ENCODE measurements at regions not wholly inside any gene's neighbourhood (a gene's known extent, or its start where the extent isn't known, plus 50 kb on each side); places are given as distances from the start of the nearest gene placed in this dataset.
"Not testable (repeated sequence)": the region's sequence is repeated elsewhere in the genome, so short reads cannot be mapped to it uniquely, and the experiment has no call there.

- not testable (repeated sequence) for H3K4me1 ChIP-seq, ATAC-seq, H3K27ac ChIP-seq, H3K27me3 ChIP-seq, H3K36me3 ChIP-seq, H3K4me3 ChIP-seq
- H3K9me3 ChIP-seq: peaks cover 0 to 22% (median 0%) of the 10 kb centered on the region in 3 donors
- 81 to 86% methylated on average over 3 of the region's 4 CpGs for WGBS, 2 donors (ENCODE audit: low coverage in 1 of 2)
These were observed 79.2 kb downstream of the PXDC1 start for GRCh38 chr6:3672339-3672738.

DNA sequence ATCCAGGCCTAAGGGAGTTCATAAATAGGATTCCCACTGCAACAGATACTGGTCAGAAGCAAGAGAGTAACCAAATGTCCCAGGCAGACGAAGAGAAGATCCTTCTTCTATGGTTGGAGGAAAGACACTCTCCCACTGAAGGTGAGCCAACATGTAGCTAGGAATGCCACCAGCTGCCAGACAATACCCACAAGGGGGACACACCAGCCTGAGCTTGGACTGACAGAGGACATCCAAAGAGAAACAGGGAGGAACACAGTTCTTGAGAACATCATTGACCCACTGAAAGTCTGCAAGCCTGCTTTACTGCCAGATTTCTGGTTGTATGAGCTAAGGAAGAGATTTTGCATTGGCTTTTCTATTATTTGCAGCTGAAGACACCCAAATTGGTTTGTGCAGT lies 80.1 kb downstream of the PXDC1 start:
- no peaks in the 10 kb centered on the region for H3K4me1 ChIP-seq
- H3K27me3 ChIP-seq: no peaks in the 10 kb centered on the region
- H3K27ac ChIP-seq: no peak overlapping the region
- H3K9me3 ChIP-seq: peaks cover 0 to 22% (median 0%) of the 10 kb centered on the region in 3 donors
- H3K4me3 ChIP-seq: no peak overlapping the region
- no peaks in the 10 kb centered on the region for H3K36me3 ChIP-seq
- 83 to 100% methylated on average over 1 of the region's 1 CpG for WGBS, 2 donors (ENCODE audit: low coverage in 1 of 2)
- ATAC-seq: no peak
- TF ChIP-seq POLR2AphosphoS5 (IDR thresholded peaks at IDR 0.05): no peak
- TF ChIP-seq POLR2A (IDR thresholded peaks at IDR 0.05): no peak
- TF ChIP-seq EP300 (IDR thresholded peaks at IDR 0.05): no peak
- TF ChIP-seq, protein P1, sequence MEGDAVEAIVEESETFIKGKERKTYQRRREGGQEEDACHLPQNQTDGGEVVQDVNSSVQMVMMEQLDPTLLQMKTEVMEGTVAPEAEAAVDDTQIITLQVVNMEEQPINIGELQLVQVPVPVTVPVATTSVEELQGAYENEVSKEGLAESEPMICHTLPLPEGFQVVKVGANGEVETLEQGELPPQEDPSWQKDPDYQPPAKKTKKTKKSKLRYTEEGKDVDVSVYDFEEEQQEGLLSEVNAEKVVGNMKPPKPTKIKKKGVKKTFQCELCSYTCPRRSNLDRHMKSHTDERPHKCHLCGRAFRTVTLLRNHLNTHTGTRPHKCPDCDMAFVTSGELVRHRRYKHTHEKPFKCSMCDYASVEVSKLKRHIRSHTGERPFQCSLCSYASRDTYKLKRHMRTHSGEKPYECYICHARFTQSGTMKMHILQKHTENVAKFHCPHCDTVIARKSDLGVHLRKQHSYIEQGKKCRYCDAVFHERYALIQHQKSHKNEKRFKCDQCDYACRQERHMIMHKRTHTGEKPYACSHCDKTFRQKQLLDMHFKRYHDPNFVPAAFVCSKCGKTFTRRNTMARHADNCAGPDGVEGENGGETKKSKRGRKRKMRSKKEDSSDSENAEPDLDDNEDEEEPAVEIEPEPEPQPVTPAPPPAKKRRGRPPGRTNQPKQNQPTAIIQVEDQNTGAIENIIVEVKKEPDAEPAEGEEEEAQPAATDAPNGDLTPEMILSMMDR (IDR thresholded peaks at IDR 0.05): no peak

DNA sequence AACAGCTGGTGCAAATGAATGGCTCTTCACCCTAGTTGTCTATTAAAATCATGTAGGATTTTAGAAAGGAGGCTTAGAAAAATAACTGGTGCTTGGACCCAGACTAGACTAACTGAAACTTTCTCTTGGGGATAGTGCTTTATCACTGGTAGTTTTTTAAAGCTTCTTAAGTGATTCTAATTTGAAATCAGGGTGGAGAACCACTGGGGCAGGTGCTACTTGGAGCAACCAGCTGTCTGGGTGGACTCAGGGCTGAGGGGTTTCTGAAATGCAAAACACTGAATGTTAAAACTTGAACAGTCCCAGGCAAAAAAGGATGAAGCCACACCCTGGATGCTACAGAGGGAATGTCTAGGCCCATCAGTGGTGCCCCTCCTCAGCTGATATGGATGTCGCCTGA lies 81.2 kb downstream of the PXDC1 start:
- Histone ChIP-seq H3K36me3 (no peaks in the 10 kb centered on the region), H3K4me3 (no peak overlapping the region), H3K27ac (no peak overlapping the region), H3K4me1 (peaks cover 0 to 5% (median 0%) of the 10 kb centered on the region in 3 donors), H3K27me3 (no peaks in the 10 kb centered on the region), H3K9me3 (peaks cover 0 to 14% (median 0%) of the 10 kb centered on the region in 3 donors)
- no peak for TF ChIP-seq POLR2AphosphoS5 (IDR thresholded peaks at IDR 0.05)
- no peak for TF ChIP-seq POLR2A (IDR thresholded peaks at IDR 0.05)
- no peak for TF ChIP-seq EP300 (IDR thresholded peaks at IDR 0.05)
- TF ChIP-seq, protein P1 (IDR thresholded peaks at IDR 0.05): no peak
- 100% methylated on average over 1 of the region's 1 CpG; no CpG with 5 or more reads in 1 of the 2 donors for WGBS, 2 donors (ENCODE audit: low coverage in 1 of 2)
- no peak for ATAC-seq

DNA sequence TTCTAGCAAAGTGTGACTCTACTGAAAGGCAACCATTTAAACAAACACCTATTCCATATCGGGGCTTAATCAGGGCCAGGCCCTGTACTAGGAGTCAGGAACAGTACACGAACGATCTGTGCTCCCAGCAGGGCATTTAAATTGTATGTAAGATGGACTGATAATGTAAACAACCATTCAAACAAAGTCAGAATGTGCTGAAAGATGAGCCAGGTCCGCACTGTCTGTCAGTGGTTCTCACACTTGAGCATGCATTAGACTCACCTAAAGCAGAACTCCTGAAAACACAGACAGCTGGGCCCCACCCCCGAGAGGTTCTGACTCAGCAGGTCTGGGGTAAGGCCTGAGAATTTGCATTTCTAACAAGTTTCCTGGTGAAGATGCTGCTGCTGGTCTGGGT lies 81.6 kb downstream of the PXDC1 start:
- Histone ChIP-seq H3K36me3 (no peaks in the 10 kb centered on the region), H3K27ac (no peak overlapping the region), H3K9me3 (peaks cover 0 to 14% (median 0%) of the 10 kb centered on the region in 3 donors), H3K4me1 (peaks cover 0 to 10% (median 0%) of the 10 kb centered on the region in 3 donors), H3K27me3 (no peaks in the 10 kb centered on the region), H3K4me3 (no peak overlapping the region)
- TF ChIP-seq POLR2AphosphoS5 (IDR thresholded peaks at IDR 0.05) (no peak), POLR2A (IDR thresholded peaks at IDR 0.05) (no peak), EP300 (IDR thresholded peaks at IDR 0.05) (no peak)
- TF ChIP-seq, protein P1 (IDR thresholded peaks at IDR 0.05): no peak
- no peak for ATAC-seq
- WGBS, 2 donors (ENCODE audit: low coverage in 1 of 2): 53 to 76% methylated on average over 4 to 5 of the region's 5 CpGs

- no peaks in the 10 kb centered on the region for H3K36me3 ChIP-seq
- H3K27ac ChIP-seq: no peak overlapping the region
- H3K9me3 ChIP-seq: peaks cover 0 to 8% (median 0%) of the 10 kb centered on the region in 3 donors
- no peak for ATAC-seq
- peaks cover 0 to 25% (median 0%) of the 10 kb centered on the region in 3 donors for H3K4me1 ChIP-seq
- H3K27me3 ChIP-seq: no peaks in the 10 kb centered on the region
- WGBS, 2 donors (ENCODE audit: low coverage in 1 of 2): 40 to 60% methylated on average over 1 of the region's 1 CpG
- no peak for TF ChIP-seq POLR2A (IDR thresholded peaks at IDR 0.05)
- TF ChIP-seq, protein P1 (IDR thresholded peaks at IDR 0.05): no peak
- TF ChIP-seq EP300 (IDR thresholded peaks at IDR 0.05): no peak
- no peak for TF ChIP-seq POLR2AphosphoS5 (IDR thresholded peaks at IDR 0.05)
- no peak overlapping the region for H3K4me3 ChIP-seq
These were observed 85.9 kb downstream of the PXDC1 start for GRCh38 chr6:3665608-3666007.

All from gastroesophageal sphincter (tissue), 4 donors.